ENCODE measurements at regions not wholly inside any gene's neighbourhood (a gene's known extent, or its start where the extent isn't known, plus 50 kb on each side); places are given as distances from the start of the nearest gene placed in this dataset.

- TF ChIP-seq CTCF (IDR thresholded peaks at IDR 0.05) (no peak), POLR2A (IDR thresholded peaks at IDR 0.05) (no peak)
Measured at GRCh38 chr9:101814064-101814463, 75.6 kb upstream of the GRIN3A start.

All from thyroid gland (tissue), 4 donors.